IPS-15b (cell line): ENCODE measurements at regions not wholly inside any gene's neighbourhood (a gene's known extent, or its start where the extent isn't known, plus 50 kb on each side); places are given as distances from the start of the nearest gene placed in this dataset.
"Not testable (repeated sequence)": the region's sequence is repeated elsewhere in the genome, so short reads cannot be mapped to it uniquely, and the experiment has no call there.

ENCODE experiments used
- H3K27me3 ChIP-seq: one replicate; pipeline ENCODE4 v1.6.1; 2013; ENCODE audit warnings: low read length; ENCODE audit not compliant: control insufficient read depth, insufficient read depth
- H3K36me3 ChIP-seq: one replicate; pipeline ENCODE4 v1.6.1; 2013; ENCODE audit warnings: low read length; ENCODE audit not compliant: control insufficient read depth, insufficient read depth
- H3K4me1 ChIP-seq: one replicate; pipeline ENCODE4 v1.6.1; 2013; ENCODE audit warnings: mild to moderate bottlenecking, low read length; ENCODE audit not compliant: control insufficient read depth, insufficient read depth
- H3K4me3 ChIP-seq: one replicate; pipeline ENCODE4 v1.5.1; 2013; ENCODE audit warnings: low read depth, low read length
- H3K9ac ChIP-seq: one replicate; pipeline ENCODE4 v1.6.1; 2013; ENCODE audit warnings: low read depth, mild to moderate bottlenecking, low read length
- H3K9me3 ChIP-seq: one replicate; pipeline ENCODE4 v1.6.1; 2013; ENCODE audit warnings: mild to moderate bottlenecking, low read length; ENCODE audit not compliant: control insufficient read depth, insufficient read depth

- Histone ChIP-seq H3K9ac (no peak overlapping the region), H3K9me3 (peaks cover 6% of the 10 kb centered on the region)
Measured at GRCh38 chr14:37985826-37986470, 221.8 kb upstream of the SSTR1 start.

GRCh38 chr14:37988472-37988871, 219.2 kb upstream of the SSTR1 start:
- H3K9ac ChIP-seq = no peak overlapping the region
- H3K4me1 ChIP-seq = peaks cover 25% of the 10 kb centered on the region
- no peaks in the 10 kb centered on the region for H3K36me3 ChIP-seq
- no peaks in the 10 kb centered on the region for H3K27me3 ChIP-seq
- no peaks in the 10 kb centered on the region for H3K9me3 ChIP-seq
- H3K4me3 ChIP-seq = no peak overlapping the region

More at GRCh38 chr14:37985826-37986470, 221.8 kb upstream of the SSTR1 start:
- H3K27me3 ChIP-seq = no peaks in the 10 kb centered on the region
- H3K4me1 ChIP-seq = peaks cover 7% of the 10 kb centered on the region
- H3K4me3 ChIP-seq = no peak overlapping the region
- no peaks in the 10 kb centered on the region for H3K36me3 ChIP-seq

GRCh38 chr14:37991027-37991426, 216.7 kb upstream of the SSTR1 start:
- Histone ChIP-seq H3K9me3 (no peaks in the 10 kb centered on the region), H3K4me3 (no peak overlapping the region), H3K9ac (no peak overlapping the region), H3K27me3 (no peaks in the 10 kb centered on the region), H3K4me1 (peaks cover 35% of the 10 kb centered on the region), H3K36me3 (no peaks in the 10 kb centered on the region)

GRCh38 chr14:37992499-37992898, 215.2 kb upstream of the SSTR1 start:
- Histone ChIP-seq H3K36me3 (no peaks in the 10 kb centered on the region), H3K9me3 (no peaks in the 10 kb centered on the region), H3K9ac (no peak overlapping the region), H3K27me3 (no peaks in the 10 kb centered on the region), H3K4me1 (peaks cover 33% of the 10 kb centered on the region), H3K4me3 (no peak overlapping the region)

GRCh38 chr14:37994846-37995372, 212.8 kb upstream of the SSTR1 start:
- Histone ChIP-seq H3K4me3 (no peak overlapping the region), H3K36me3 (no peaks in the 10 kb centered on the region), H3K9me3 (no peaks in the 10 kb centered on the region), H3K4me1 (peaks cover 31% of the 10 kb centered on the region), H3K9ac (no peak overlapping the region), H3K27me3 (no peaks in the 10 kb centered on the region)

- Histone ChIP-seq H3K27me3 (no peaks in the 10 kb centered on the region), H3K9ac (no peak overlapping the region), H3K9me3 (no peaks in the 10 kb centered on the region), H3K4me3 (no peak overlapping the region), H3K4me1 (peaks cover 20% of the 10 kb centered on the region), H3K36me3 (no peaks in the 10 kb centered on the region)
Measured at GRCh38 chr14:37997017-37997416, 210.7 kb upstream of the SSTR1 start.

- Histone ChIP-seq H3K4me3 (no peak overlapping the region), H3K9ac (no peak overlapping the region), H3K9me3 (no peaks in the 10 kb centered on the region), H3K27me3 (no peaks in the 10 kb centered on the region), H3K36me3 (no peaks in the 10 kb centered on the region), H3K4me1 (peaks cover 14% of the 10 kb centered on the region)
Measured at GRCh38 chr14:38000340-38000739, 207.4 kb upstream of the SSTR1 start.

- Histone ChIP-seq H3K9me3 (no peaks in the 10 kb centered on the region), H3K36me3 (no peaks in the 10 kb centered on the region), H3K4me1 (peaks cover 6% of the 10 kb centered on the region), H3K27me3 (no peaks in the 10 kb centered on the region), H3K4me3 (no peak overlapping the region), H3K9ac (no peak overlapping the region)
Measured at GRCh38 chr14:38001501-38001900, 206.2 kb upstream of the SSTR1 start.

- no peaks in the 10 kb centered on the region for H3K36me3 ChIP-seq
- H3K9me3 ChIP-seq = no peaks in the 10 kb centered on the region
- H3K4me1 ChIP-seq = peaks cover 6% of the 10 kb centered on the region
- no peak overlapping the region for H3K9ac ChIP-seq
- H3K27me3 ChIP-seq = no peaks in the 10 kb centered on the region
- H3K4me3 ChIP-seq = no peak overlapping the region
Measured at GRCh38 chr14:38003746-38004609, 203.7 kb upstream of the SSTR1 start.

- H3K27me3 ChIP-seq = no peaks in the 10 kb centered on the region
- no peak overlapping the region for H3K9ac ChIP-seq
- H3K4me3 ChIP-seq = no peak overlapping the region
- no peaks in the 10 kb centered on the region for H3K36me3 ChIP-seq
- H3K4me1 ChIP-seq = peaks cover 6% of the 10 kb centered on the region
- no peaks in the 10 kb centered on the region for H3K9me3 ChIP-seq
Measured at GRCh38 chr14:38004610-38004879, 203.2 kb upstream of the SSTR1 start.

GRCh38 chr14:38011156-38011555, 196.5 kb upstream of the SSTR1 start:
- H3K4me1 ChIP-seq, H3K36me3 ChIP-seq, H3K9ac ChIP-seq, H3K4me3 ChIP-seq, H3K27me3 ChIP-seq: not testable (repeated sequence)
- peaks cover 24% of the 10 kb centered on the region for H3K9me3 ChIP-seq

- H3K27me3 ChIP-seq = no peaks in the 10 kb centered on the region
- peaks cover 24% of the 10 kb centered on the region for H3K9me3 ChIP-seq
- H3K9ac ChIP-seq = no peak overlapping the region
- peaks cover 6% of the 10 kb centered on the region for H3K36me3 ChIP-seq
- no peak overlapping the region for H3K4me3 ChIP-seq
- H3K4me1 ChIP-seq = no peaks in the 10 kb centered on the region
Measured at GRCh38 chr14:38012056-38012455, 195.6 kb upstream of the SSTR1 start.
